ENCODE measurements at regions not wholly inside any gene's neighbourhood (a gene's known extent, or its start where the extent isn't known, plus 50 kb on each side); places are given as distances from the start of the nearest gene placed in this dataset.

- Histone ChIP-seq H3K4me1 (ENCODE audit: control insufficient read depth, insufficient read depth, low read length) (no peaks in the 10 kb centered on the region), H3K4me2 (ENCODE audit: control insufficient read depth, insufficient read depth) (no peak overlapping the region), H3K79me2 (ENCODE audit: control insufficient read depth, insufficient read depth, low read length) (no peaks in the 10 kb centered on the region), H4K20me1 (ENCODE audit: control insufficient read depth, insufficient read depth) (no peaks in the 10 kb centered on the region), H3K9ac (ENCODE audit: control insufficient read depth, insufficient read depth, low read length) (no peak overlapping the region), H3K4me3 (no peak overlapping the region), H3K27me3 (replicated peaks in 1 of 2; ENCODE audit: control insufficient read depth in 2 of 2, insufficient read depth in 2 of 2, low read length in 1 of 2) (peaks cover 3% of the 10 kb centered on the region in 2 experiments; a peak in 2 of 4 replicates), H2AFZ (ENCODE audit: control insufficient read depth, low read depth, low read length) (no peak overlapping the region), H3K9me3 (replicated peaks; ENCODE audit: control insufficient read depth, insufficient read depth, low read length) (no peaks in the 10 kb centered on the region), H3K27ac (ENCODE audit: control insufficient read depth, insufficient read depth) (no peak overlapping the region), H3K36me3 (ENCODE audit: control insufficient read depth in 2 of 2, insufficient read depth in 2 of 2, low read length in 1 of 2) (no peaks in the 10 kb centered on the region)
- ChIA-PET SMC1A (ENCODE audit: uncharacterized antibody, unreplicated experiment) (no interaction called here), CTCF (no interaction called here), POLR2A (no interaction called here), RAD21 (ENCODE audit: unreplicated experiment) (no interaction called here)
- 24% methylated on average over 3 of the region's 3 CpGs for WGBS (ENCODE audit: insufficient coverage, insufficient replicate concordance, low lambda C conversion rate, missing lambda C conversion rate)
- in situ Hi-C loops (cut with MboI), result no loop called here
- BruUV-seq (replicated peaks), result no TSS peak
- intact Hi-C loops (cut with micrococcal nuclease; ENCODE audit: unreplicated experiment), result no loop called here
- TF ChIP-seq SREBF1 (IDR thresholded peaks at IDR 0.05; ENCODE audit: low read length) (no peak), BRCA1 (IDR thresholded peaks at IDR 0.05; ENCODE audit: low read depth, low read length) (no peak), FOXM1 (IDR thresholded peaks at IDR 0.05; ENCODE audit: low read depth, low read length) (no peak), RAD51 (IDR thresholded peaks at IDR 0.05) (no peak), USF2 (IDR thresholded peaks at IDR 0.05; ENCODE audit: borderline replicate concordance, low read depth, low read length) (no peak), NRF1 (conservative IDR thresholded peaks at IDR 0.05; ENCODE audit: low read depth, low read length) (no peak), SPI1 (IDR thresholded peaks at IDR 0.05; ENCODE audit: borderline replicate concordance, insufficient read depth, low read depth, low read length) (no peak), TCF7 (IDR thresholded peaks at IDR 0.05; ENCODE audit: borderline replicate concordance) (no peak), POLR2AphosphoS2 (IDR thresholded peaks at IDR 0.05; ENCODE audit: low read depth, low read length) (no peak), BHLHE40 (IDR thresholded peaks at IDR 0.05; ENCODE audit: borderline replicate concordance in 1 of 2, low read depth in 2 of 2, low read length in 1 of 2) (no peak), ZZZ3 (IDR thresholded peaks at IDR 0.05; ENCODE audit: control insufficient read depth, insufficient read length, low read depth) (no peak), PKNOX1 (IDR thresholded peaks at IDR 0.05) (no peak), RCOR1 (conservative IDR thresholded peaks at IDR 0.05; ENCODE audit: low read depth, low read length) (no peak), GABPA (IDR thresholded peaks at IDR 0.05; ENCODE audit: low read depth) (no peak), EED (IDR thresholded peaks at IDR 0.05; ENCODE audit: low read depth) (no peak), STAT3 (IDR thresholded peaks at IDR 0.05; ENCODE audit: low read depth, low read length) (no peak), RELB (IDR thresholded peaks at IDR 0.05; ENCODE audit: low read depth) (no peak), ESRRA (IDR thresholded peaks at IDR 0.05; ENCODE audit: low read length) (no peak)
- DNase-seq (ENCODE audit: low read depth, low spot score), result no peak
- FAIRE-seq, result no peak
- no peak for ATAC-seq
Observed at GRCh38 chr5:135709208-135709575, 125.3 kb upstream of the SLC25A48 start.

Measured in GM12878 (cell line).